OCI-LY7 (cell line): ENCODE measurements at regions not wholly inside any gene's neighbourhood (a gene's known extent, or its start where the extent isn't known, plus 50 kb on each side); places are given as distances from the start of the nearest gene placed in this dataset.

ENCODE experiments used
- BruUV-seq: library from RNA; stranded (reverse); fragments of 400-500 nt; replicated peaks from 2 replicates; lab custom pipeline; 2021; lab: Mats Ljungman, UMichigan
- CTCF ChIA-PET: fragments of 300-600 bp; sonication (Branson Sonifier 250); formaldehyde crosslinking; loops from one replicate; lab custom pipeline; 2022; ENCODE audit warnings: antibody characterized with exemption; ENCODE audit not compliant: unreplicated experiment; lab: Charles Lee
- POLR2A ChIA-PET: fragments of 300-600 bp; sonication (Branson Sonifier 250); formaldehyde crosslinking; loops from one replicate; lab custom pipeline; 2022; ENCODE audit warnings: antibody characterized with exemption; lab: Charles Lee
- DNase-seq: peaks from one replicate; pipeline ENCODE4 v3.0.0-alpha.2; 2015; ENCODE audit warnings: low spot score
- H2AFZ ChIP-seq: fragments of 200-600 bp; sonication (generic), shearing (Covaris generic); 2 replicates; pipeline ENCODE4 v1.6.1; 2014; ENCODE audit warnings: mild to moderate bottlenecking, antibody characterized with exemption, low read length, moderate library complexity
- H3K27ac ChIP-seq: fragments of 200-600 bp; sonication (generic); 2 replicates; pipeline ENCODE4 v1.5.1; 2014; ENCODE audit warnings: mixed run types, low read depth, mild to moderate bottlenecking, moderate library complexity, low read length, inconsistent platforms; ENCODE audit not compliant: poor library complexity, severe bottlenecking
- H3K36me3 ChIP-seq: fragments of 200-600 bp; sonication (generic); 2 replicates; pipeline ENCODE4 v1.6.1; 2014; ENCODE audit warnings: mild to moderate bottlenecking, antibody characterized with exemption, low read length, moderate library complexity, mixed read lengths; ENCODE audit not compliant: insufficient read depth
- H3K4me1 ChIP-seq: fragments of 200-600 bp; sonication (generic); 2 replicates; pipeline ENCODE4 v1.5.1; 2014; ENCODE audit warnings: mild to moderate bottlenecking, low read length; ENCODE audit not compliant: insufficient read depth, poor library complexity, severe bottlenecking
- H3K4me2 ChIP-seq: fragments of 200-600 bp; sonication (generic); 2 replicates; pipeline ENCODE4 v1.6.1; 2014; ENCODE audit warnings: mild to moderate bottlenecking, low read length
- H3K4me3 ChIP-seq: fragments of 200-600 bp; sonication (generic); 2 replicates; pipeline ENCODE4 v1.5.1; 2014; ENCODE audit warnings: mild to moderate bottlenecking, low read depth, low read length; ENCODE audit not compliant: poor library complexity, severe bottlenecking
- H3K79me2 ChIP-seq: fragments of 200-600 bp; sonication (generic); 2 replicates; pipeline ENCODE4 v1.6.1; 2016; ENCODE audit warnings: low read depth, mild to moderate bottlenecking, low read length, moderate library complexity, mixed read lengths; ENCODE audit not compliant: insufficient read depth
- H3K9me2 ChIP-seq: fragments of 200-600 bp; sonication (generic); 2 replicates; pipeline ENCODE4 v1.6.1; 2016; ENCODE audit warnings: mild to moderate bottlenecking, low read length, mixed read lengths; ENCODE audit not compliant: insufficient read depth
- H3K9me3 ChIP-seq: fragments of 200-600 bp; sonication (generic); 2 replicates; pipeline ENCODE4 v1.6.1; 2014; ENCODE audit warnings: mild to moderate bottlenecking, mixed run types, low read length, mixed read lengths
- H4K20me1 ChIP-seq: fragments of 200-600 bp; sonication (generic); 2 replicates; pipeline ENCODE4 v1.6.1; 2014; ENCODE audit warnings: mild to moderate bottlenecking, antibody characterized with exemption, low read length, moderate library complexity, mixed read lengths; ENCODE audit not compliant: insufficient read depth
- CTCF ChIP-seq: fragments of 200-600 bp; sonication (generic); conservative IDR thresholded peaks from 2 replicates; pipeline ENCODE4 v1.5.1; 2014; ENCODE audit warnings: mild to moderate bottlenecking, antibody characterized with exemption, low read length, moderate library complexity, mixed read lengths
- EZH2phosphoT487 ChIP-seq: fragments of 200-600 bp; sonication (generic); IDR thresholded peaks from 2 replicates; pipeline ENCODE4 v1.6.1; 2018; ENCODE audit warnings: low read depth, borderline replicate concordance, mild to moderate bottlenecking, mixed run types, antibody characterized with exemption, low read length, moderate library complexity, mixed read lengths
- intact Hi-C: fragments of 100-400 bp; cut with micrococcal nuclease; formaldehyde crosslinking; loops from one replicate; pipeline ENCODE4 v1.10.0; 2022; ENCODE audit not compliant: unreplicated experiment

- H3K27ac ChIP-seq = no peak overlapping the region
- no peaks in the 10 kb centered on the region for H3K9me3 ChIP-seq
- H2AFZ ChIP-seq = no peak overlapping the region
- H3K9me2 ChIP-seq = no peaks in the 10 kb centered on the region
- CTCF ChIA-PET = no interaction called here
- no peaks in the 10 kb centered on the region for H3K4me1 ChIP-seq
- TF ChIP-seq CTCF (no peak), EZH2phosphoT487 (no peak)
- POLR2A ChIA-PET = interaction anchor here (0.6 to 1.3 kb wide), 7 partner anchors 8 to 1809 kb away, joined by 3 to 5 read pairs (median 3); no protein-coding TSS in a partner anchor
- H3K4me3 ChIP-seq = no peak overlapping the region
- BruUV-seq = no TSS peak
- no peaks in the 10 kb centered on the region for H4K20me1 ChIP-seq
- H3K4me2 ChIP-seq = no peak overlapping the region
- H3K36me3 ChIP-seq = no peaks in the 10 kb centered on the region
- H3K79me2 ChIP-seq = no peaks in the 10 kb centered on the region
- intact Hi-C loops = no loop called here
- no peak for DNase-seq
Measured at GRCh38 chr13:68081061-68081460, 850.9 kb upstream of the PCDH9 start.

- DNase-seq = no peak
- Histone ChIP-seq H3K27ac (no peak overlapping the region), H3K79me2 (no peaks in the 10 kb centered on the region), H3K36me3 (no peaks in the 10 kb centered on the region), H3K4me2 (no peak overlapping the region), H3K4me1 (no peaks in the 10 kb centered on the region), H2AFZ (no peak overlapping the region), H4K20me1 (no peaks in the 10 kb centered on the region), H3K4me3 (no peak overlapping the region), H3K9me2 (no peaks in the 10 kb centered on the region), H3K9me3 (no peaks in the 10 kb centered on the region)
- intact Hi-C loops = no loop called here
- CTCF ChIA-PET = no interaction called here
- POLR2A ChIA-PET = no interaction called here
- no TSS peak for BruUV-seq
- no peak for TF ChIP-seq EZH2phosphoT487
Measured at GRCh38 chr13:68078874-68079273, 848.7 kb upstream of the PCDH9 start.

- intact Hi-C loops = no loop called here
- Histone ChIP-seq H3K36me3 (no peaks in the 10 kb centered on the region), H3K9me2 (no peaks in the 10 kb centered on the region), H2AFZ (no peak overlapping the region), H3K9me3 (no peaks in the 10 kb centered on the region), H3K27ac (no peak overlapping the region), H3K4me1 (no peaks in the 10 kb centered on the region), H4K20me1 (no peaks in the 10 kb centered on the region), H3K4me2 (no peak overlapping the region), H3K79me2 (no peaks in the 10 kb centered on the region), H3K4me3 (no peak overlapping the region)
- no TSS peak for BruUV-seq
- TF ChIP-seq EZH2phosphoT487 (no peak), CTCF (no peak)
- no peak for DNase-seq
- CTCF ChIA-PET = no interaction called here
- POLR2A ChIA-PET = no interaction called here
Measured at GRCh38 chr13:68078469-68078868, 848.3 kb upstream of the PCDH9 start.
